Cardiac fibroblast (primary cell): ENCODE measurements at regions not wholly inside any gene's neighbourhood (a gene's known extent, or its start where the extent isn't known, plus 50 kb on each side); places are given as distances from the start of the nearest gene placed in this dataset.

Experiments
- DNase-seq, 2 donors: peaks; one replicate each; pipeline versions ENCODE4 v3.0.0 to v3.0.0-alpha.2; 2010; ENCODE audit warnings: low read depth in 2 of 2
- H3K4me3 ChIP-seq, 2 donors: replicated peaks in 1 of 2; 1 replicate in 1 of 2; 2 replicates in 1 of 2; pipeline ENCODE4 v1.5.1; 2011; ENCODE audit warnings: low read depth in 2 of 2, low read length in 2 of 2, mild to moderate bottlenecking in 2 of 2, moderate library complexity in 1 of 2
- TF ChIP-seq, protein P1 (sequence below): IDR thresholded peaks from one replicate; pipeline ENCODE4 v1.5.1; 2011; ENCODE audit warnings: low read depth, mild to moderate bottlenecking, low read length, inconsistent platforms

DNA sequence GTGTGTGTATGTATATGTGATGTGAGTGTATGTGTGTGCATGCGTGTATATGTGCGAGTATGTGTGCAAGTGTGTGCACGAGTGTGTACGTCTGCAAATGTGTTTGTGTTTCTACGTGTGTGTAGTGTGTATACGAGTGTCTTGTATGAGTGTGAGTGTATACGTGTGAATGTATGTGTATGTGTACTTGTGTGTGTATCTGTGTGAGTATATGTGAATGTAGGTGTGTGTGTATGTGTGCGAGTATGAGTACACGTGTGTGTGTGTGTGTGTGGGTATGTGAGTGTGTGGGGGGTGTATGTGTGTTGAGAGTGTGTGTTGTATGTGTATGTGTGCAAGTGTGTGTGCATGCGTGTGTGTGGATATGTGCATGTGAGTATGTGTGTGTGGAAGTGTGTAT lies 602.0 kb upstream of the CDH4 start:
- TF ChIP-seq, protein P1, sequence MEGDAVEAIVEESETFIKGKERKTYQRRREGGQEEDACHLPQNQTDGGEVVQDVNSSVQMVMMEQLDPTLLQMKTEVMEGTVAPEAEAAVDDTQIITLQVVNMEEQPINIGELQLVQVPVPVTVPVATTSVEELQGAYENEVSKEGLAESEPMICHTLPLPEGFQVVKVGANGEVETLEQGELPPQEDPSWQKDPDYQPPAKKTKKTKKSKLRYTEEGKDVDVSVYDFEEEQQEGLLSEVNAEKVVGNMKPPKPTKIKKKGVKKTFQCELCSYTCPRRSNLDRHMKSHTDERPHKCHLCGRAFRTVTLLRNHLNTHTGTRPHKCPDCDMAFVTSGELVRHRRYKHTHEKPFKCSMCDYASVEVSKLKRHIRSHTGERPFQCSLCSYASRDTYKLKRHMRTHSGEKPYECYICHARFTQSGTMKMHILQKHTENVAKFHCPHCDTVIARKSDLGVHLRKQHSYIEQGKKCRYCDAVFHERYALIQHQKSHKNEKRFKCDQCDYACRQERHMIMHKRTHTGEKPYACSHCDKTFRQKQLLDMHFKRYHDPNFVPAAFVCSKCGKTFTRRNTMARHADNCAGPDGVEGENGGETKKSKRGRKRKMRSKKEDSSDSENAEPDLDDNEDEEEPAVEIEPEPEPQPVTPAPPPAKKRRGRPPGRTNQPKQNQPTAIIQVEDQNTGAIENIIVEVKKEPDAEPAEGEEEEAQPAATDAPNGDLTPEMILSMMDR, result no peak
- no peak for DNase-seq
- no peak overlapping the region for H3K4me3 ChIP-seq

DNA sequence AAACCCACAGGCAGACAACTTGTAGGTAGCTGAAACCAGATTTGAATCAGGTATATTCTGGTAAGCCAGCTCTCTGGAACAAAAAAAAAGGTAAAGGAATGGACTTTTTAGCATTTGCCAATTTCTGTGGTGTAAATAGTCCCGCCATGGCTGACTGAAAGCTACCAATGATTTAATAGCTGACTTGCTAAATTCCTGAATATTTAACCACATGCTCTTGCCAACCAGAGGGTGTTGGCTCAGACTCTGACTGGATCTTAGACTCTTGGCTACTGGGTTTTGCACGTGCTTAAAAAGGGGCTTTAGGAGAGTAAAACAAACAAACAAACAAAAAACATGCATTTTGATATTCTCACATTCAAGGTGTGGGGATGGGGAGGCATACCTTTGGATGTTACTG lies 600.0 kb upstream of the CDH4 start:
- TF ChIP-seq, protein P1, result no peak
- DNase-seq, result no peak
- no peak overlapping the region for H3K4me3 ChIP-seq

DNA sequence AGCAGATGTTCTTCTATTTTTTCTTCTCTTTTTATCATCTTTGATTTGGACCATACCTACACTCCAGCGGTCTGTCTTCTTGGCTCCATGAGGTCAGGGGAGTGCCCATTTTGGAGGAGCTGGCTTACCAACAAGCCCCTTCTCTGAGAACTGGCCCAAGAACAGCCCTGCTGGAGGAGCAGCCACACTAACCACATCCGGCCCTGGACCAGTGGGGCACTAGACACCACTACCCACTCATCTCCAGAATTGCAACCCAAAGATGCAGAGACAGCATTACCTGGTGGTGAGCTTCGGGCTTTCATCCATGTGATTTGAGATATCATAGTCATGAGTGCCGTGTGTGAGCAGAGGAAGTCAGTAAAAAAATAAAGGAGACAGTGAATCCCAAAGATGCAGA lies 599.4 kb upstream of the CDH4 start:
- no peak overlapping the region for H3K4me3 ChIP-seq
- DNase-seq, result no peak
- TF ChIP-seq, protein P1, result no peak

DNA sequence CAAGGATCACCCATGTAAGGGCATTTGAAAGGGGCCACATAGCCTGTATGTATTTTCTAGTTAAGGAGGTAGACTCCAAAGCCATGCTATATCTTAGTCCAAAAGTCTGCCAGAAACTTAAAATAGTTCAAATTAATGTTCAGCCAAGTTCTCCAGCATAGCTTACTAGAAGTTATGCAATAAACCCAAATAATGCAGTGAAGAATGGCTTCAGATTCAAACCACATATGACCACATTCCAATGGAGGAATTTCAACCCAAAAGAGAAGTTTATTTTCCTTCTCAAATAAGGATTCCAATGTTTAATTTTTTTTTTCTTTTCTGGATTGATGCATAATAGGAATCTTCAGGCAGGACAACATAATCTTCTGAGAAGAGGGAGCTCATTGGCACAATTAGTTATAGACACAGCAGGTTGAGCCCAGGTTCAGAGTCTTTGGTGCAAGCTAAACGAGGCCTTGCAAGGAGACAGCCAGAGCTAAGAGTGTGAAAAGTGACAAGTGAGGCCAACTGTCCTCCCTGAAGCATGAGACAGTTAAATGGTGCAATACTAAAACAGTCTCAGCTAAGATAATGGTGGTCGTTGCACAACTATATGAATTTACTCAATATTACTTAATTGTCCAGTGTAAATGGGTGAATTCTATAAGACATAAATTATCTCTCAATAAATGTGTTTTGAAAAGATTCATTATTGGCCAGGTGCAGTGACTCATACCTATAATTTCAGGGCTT lies 598.8 kb upstream of the CDH4 start:
- H3K4me3 ChIP-seq, result no peak overlapping the region
- TF ChIP-seq, protein P1, result no peak
- no peak for DNase-seq

DNA sequence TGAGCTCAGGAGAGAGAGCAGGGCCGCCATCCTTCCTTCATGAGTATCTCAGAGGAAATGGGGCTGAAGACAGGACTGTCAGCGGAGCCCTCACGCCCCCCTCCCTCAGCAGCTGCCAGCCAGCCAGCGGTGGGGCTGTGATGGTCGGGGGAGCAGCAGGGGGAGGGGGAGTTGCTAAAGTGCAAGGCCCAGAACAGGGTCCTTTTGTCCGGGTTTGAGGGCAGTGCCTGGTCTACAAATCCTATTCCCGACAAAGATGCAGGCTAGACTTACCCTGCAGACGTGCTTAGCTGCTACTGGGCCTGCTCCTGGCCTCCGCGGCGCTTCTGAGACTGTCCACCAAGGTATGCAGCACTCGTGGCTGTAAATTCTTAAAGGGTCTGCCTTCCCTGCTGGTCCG lies 593.4 kb upstream of the CDH4 start:
- DNase-seq, result no peak
- no peak overlapping the region for H3K4me3 ChIP-seq
- TF ChIP-seq, protein P1, result no peak

DNA sequence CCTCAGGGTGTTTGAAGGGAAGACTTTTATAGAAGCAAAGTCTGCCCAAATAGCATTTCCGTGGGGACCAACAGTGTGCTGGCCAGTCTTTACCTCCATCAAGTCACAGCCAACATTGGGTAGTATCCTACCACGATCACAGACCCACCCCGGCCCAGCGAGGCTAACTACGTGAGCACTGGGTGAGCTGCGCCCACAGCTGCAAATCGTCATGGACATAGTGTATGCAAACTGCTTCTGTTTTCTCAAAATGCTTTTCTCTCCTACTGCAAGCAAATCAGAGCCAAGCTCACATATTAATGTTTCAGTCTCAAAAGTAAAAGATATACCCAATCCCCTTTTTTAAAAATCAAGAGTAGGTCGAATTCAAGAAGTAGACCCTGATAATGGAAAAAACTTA lies 592.8 kb upstream of the CDH4 start:
- TF ChIP-seq, protein P1, result no peak
- no peak overlapping the region for H3K4me3 ChIP-seq

DNA sequence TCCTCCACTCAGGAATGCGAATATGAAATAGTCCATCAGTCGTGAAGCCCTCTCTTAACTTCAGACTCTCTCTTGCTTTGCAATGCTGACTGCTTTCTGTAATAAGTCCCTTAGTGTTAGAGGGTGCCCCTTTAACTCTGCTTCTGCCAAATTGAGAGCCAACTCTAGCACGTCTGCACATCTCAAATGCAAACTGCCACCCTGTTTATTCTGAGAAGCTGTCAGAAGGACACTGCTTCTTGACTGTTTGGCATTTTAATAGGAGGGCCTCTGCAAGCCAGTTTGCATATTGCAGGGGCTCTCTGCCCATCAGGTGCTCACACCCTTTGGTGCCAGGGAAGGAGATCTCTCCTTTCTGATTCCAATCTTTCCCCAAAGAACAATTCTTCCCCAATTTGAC lies 589.8 kb upstream of the CDH4 start:
- H3K4me3 ChIP-seq, result no peak overlapping the region

More for the DNA sequence above, 592.8 kb upstream of the CDH4 start:
- DNase-seq, result no peak

More for the DNA sequence above, 589.8 kb upstream of the CDH4 start:
- no peak for DNase-seq
- TF ChIP-seq, protein P1, result no peak
